GM18511 (cell line): ENCODE measurements at regions not wholly inside any gene's neighbourhood (a gene's known extent, or its start where the extent isn't known, plus 50 kb on each side); places are given as distances from the start of the nearest gene placed in this dataset.
"Not testable (repeated sequence)": the region's sequence is repeated elsewhere in the genome, so short reads cannot be mapped to it uniquely, and the experiment has no call there.

ENCODE experiments used
- ATAC-seq: cut with Tn5 transposase; IDR thresholded peaks from one replicate; pipeline ENCODE4 v1.9.1; 2021; ENCODE audit warnings: mild to moderate bottlenecking, moderate library complexity; ENCODE audit not compliant: unreplicated experiment

- no peak for ATAC-seq
These were observed 341.7 kb upstream of the TYRP1 start for GRCh38 chr9:12351293-12352044.

GRCh38 chr9:12352045-12352315 lies 341.2 kb upstream of the TYRP1 start:
- ATAC-seq: no peak

- ATAC-seq: no peak
These were observed 329.7 kb upstream of the TYRP1 start for GRCh38 chr9:12363439-12363838.

- ATAC-seq: no peak
These were observed 324.6 kb upstream of the TYRP1 start for GRCh38 chr9:12368569-12368968.

- no peak for ATAC-seq
These were observed 301.2 kb upstream of the TYRP1 start for GRCh38 chr9:12391839-12392509.

- no peak for ATAC-seq
These were observed 299.1 kb upstream of the TYRP1 start for GRCh38 chr9:12394105-12394504.

- no peak for ATAC-seq
These were observed 289.5 kb upstream of the TYRP1 start for GRCh38 chr9:12403721-12404120.

- ATAC-seq: no peak
These were observed 279.2 kb upstream of the TYRP1 start for GRCh38 chr9:12413986-12414385.

- no peak for ATAC-seq
These were observed 278.7 kb upstream of the TYRP1 start for GRCh38 chr9:12414514-12414913.

- ATAC-seq: no peak
These were observed 277.8 kb upstream of the TYRP1 start for GRCh38 chr9:12415361-12415760.

- no peak for ATAC-seq
These were observed 276.5 kb upstream of the TYRP1 start for GRCh38 chr9:12416716-12417115.

GRCh38 chr9:12424243-12424642 lies 268.9 kb upstream of the TYRP1 start:
- no peak for ATAC-seq

- ATAC-seq: no peak
These were observed 267.0 kb upstream of the TYRP1 start for GRCh38 chr9:12425878-12426864.

- ATAC-seq: no peak
These were observed 253.9 kb upstream of the TYRP1 start for GRCh38 chr9:12439267-12439666.

- ATAC-seq: not testable (repeated sequence)
These were observed 252.1 kb upstream of the TYRP1 start for GRCh38 chr9:12441080-12441479.

GRCh38 chr9:12441506-12441905 lies 251.7 kb upstream of the TYRP1 start:
- ATAC-seq: no peak

GRCh38 chr9:12448246-12448645 lies 244.9 kb upstream of the TYRP1 start:
- no peak for ATAC-seq

- ATAC-seq: no peak
These were observed 235.9 kb upstream of the TYRP1 start for GRCh38 chr9:12457237-12457636.

GRCh38 chr9:12461763-12462460 lies 231.3 kb upstream of the TYRP1 start:
- ATAC-seq: no peak

- no peak for ATAC-seq
These were observed 230.3 kb upstream of the TYRP1 start for GRCh38 chr9:12462861-12463260.

- ATAC-seq: no peak
These were observed 229.5 kb upstream of the TYRP1 start for GRCh38 chr9:12463641-12464040.
